ENCODE measurements at regions not wholly inside any gene's neighbourhood (a gene's known extent, or its start where the extent isn't known, plus 50 kb on each side); places are given as distances from the start of the nearest gene placed in this dataset.

DNA sequence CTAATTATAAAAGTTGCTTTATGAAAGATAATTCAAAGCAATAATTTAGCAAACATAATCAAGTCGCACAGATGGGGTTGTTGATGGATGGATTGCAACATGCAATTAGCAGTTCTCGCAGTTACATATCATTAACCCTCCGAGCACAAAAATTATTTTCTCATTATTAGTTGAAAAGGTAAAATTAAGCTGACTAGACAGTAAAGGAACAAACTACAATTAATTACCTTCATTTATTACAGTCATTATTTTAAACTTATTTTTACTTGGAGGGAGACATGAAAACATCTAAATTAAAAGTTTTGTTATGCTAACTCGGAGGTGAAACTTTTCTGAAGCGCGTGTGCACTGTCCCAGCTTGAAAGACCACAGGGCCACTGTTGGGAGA is 146.9 kb downstream of the PHETA1 start:
- TF ChIP-seq, protein P1, sequence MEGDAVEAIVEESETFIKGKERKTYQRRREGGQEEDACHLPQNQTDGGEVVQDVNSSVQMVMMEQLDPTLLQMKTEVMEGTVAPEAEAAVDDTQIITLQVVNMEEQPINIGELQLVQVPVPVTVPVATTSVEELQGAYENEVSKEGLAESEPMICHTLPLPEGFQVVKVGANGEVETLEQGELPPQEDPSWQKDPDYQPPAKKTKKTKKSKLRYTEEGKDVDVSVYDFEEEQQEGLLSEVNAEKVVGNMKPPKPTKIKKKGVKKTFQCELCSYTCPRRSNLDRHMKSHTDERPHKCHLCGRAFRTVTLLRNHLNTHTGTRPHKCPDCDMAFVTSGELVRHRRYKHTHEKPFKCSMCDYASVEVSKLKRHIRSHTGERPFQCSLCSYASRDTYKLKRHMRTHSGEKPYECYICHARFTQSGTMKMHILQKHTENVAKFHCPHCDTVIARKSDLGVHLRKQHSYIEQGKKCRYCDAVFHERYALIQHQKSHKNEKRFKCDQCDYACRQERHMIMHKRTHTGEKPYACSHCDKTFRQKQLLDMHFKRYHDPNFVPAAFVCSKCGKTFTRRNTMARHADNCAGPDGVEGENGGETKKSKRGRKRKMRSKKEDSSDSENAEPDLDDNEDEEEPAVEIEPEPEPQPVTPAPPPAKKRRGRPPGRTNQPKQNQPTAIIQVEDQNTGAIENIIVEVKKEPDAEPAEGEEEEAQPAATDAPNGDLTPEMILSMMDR (IDR thresholded peaks at IDR 0.05): no peak
- no peak for TF ChIP-seq POLR2A (IDR thresholded peaks at IDR 0.05)

All from heart left ventricle (tissue), 13 donors.